ENCODE measurements at regions not wholly inside any gene's neighbourhood (a gene's known extent, or its start where the extent isn't known, plus 50 kb on each side); places are given as distances from the start of the nearest gene placed in this dataset.
"Not testable (repeated sequence)": the region's sequence is repeated elsewhere in the genome, so short reads cannot be mapped to it uniquely, and the experiment has no call there.

DNA sequence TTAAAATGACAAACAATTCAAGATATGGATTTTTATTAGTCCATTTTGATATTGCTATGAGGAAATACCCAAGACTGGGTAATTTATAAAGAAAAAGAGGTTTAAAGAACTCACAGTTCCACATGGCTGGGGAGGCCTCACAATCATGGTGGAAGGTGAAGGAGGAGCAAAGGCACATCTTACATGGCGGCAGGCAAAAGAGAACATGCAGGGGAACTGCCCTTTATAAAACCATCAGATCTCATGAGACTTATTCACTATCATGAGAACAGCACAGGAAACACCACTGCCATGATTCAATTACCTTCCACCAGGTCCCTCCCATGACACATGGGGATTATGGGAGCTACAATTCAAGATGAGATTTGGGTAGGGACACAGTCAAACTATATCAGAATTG is 69.8 kb downstream of the FASLG start:
- H3K27ac ChIP-seq (ENCODE audit: low read depth in 2 of 2, low read length in 1 of 2); H3K36me3 ChIP-seq (replicated peaks in 1 of 2; ENCODE audit: control insufficient read depth in 1 of 2, insufficient read depth in 2 of 2, low read length in 1 of 2); H3K9me2 ChIP-seq; H3K4me1 ChIP-seq (ENCODE audit: control insufficient read depth in 1 of 2, insufficient read depth in 2 of 2, low read depth in 1 of 2, low read length in 1 of 2); H2AFZ ChIP-seq (ENCODE audit: low read depth); H3K4me3 ChIP-seq (ENCODE audit: low read depth in 2 of 2, low read length in 1 of 2); H4K20me1 ChIP-seq (ENCODE audit: insufficient read depth); POLR2A ChIA-PET; H3K9me3 ChIP-seq; DNase-seq; H3K9ac ChIP-seq; H3K4me2 ChIP-seq; H3K79me2 ChIP-seq (ENCODE audit: insufficient read depth); H3F3A ChIP-seq (replicated peaks; ENCODE audit: insufficient read depth); H3K27me3 ChIP-seq (ENCODE audit: insufficient read depth): not testable (repeated sequence)
- CTCF ChIA-PET = interaction anchor here (1.3 to 5.4 kb wide), 3 partner anchors 9 to 272 kb away, joined by 4 to 31 read pairs (median 12); no protein-coding TSS in a partner anchor
- 50% methylated on average over 1 of the region's 1 CpG for WGBS (ENCODE audit: low lambda C conversion rate)

DNA sequence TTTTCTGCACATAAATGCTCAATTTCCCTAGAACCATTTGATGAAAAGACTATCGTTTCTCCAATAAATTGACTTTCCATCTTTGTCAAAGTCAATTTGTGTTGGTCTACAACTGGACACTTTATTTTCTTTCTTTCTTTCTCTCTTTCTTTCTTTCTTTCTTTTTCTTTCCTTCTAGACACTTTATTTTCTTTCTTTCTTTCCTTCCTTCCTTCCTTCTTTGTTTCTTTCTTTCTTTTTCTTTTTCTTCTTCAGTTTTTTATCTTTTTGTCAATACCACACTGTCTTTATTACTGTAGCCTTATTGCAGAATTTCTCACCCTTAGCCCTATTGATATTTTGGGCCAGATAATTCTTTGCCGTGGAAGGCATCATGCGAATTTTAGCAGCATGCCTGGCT is 73.5 kb downstream of the FASLG start:
- DNase-seq = no peak
- no peaks in the 10 kb centered on the region for H3K79me2 ChIP-seq (ENCODE audit: insufficient read depth)
- ChIA-PET CTCF (interaction anchor here (0.5 kb wide), 1 partner anchor 13 kb away, joined by 3 read pairs; no protein-coding TSS in a partner anchor), POLR2A (no interaction called here)
- no peaks in the 10 kb centered on the region; the same call in 1 of the 2 replicates for H3K9me3 ChIP-seq
- H3F3A ChIP-seq (replicated peaks; ENCODE audit: insufficient read depth) = no peaks in the 10 kb centered on the region
- H3K4me3 ChIP-seq (ENCODE audit: low read depth in 2 of 2, low read length in 1 of 2) = no peak overlapping the region
- H3K9me2 ChIP-seq = no peaks in the 10 kb centered on the region
- no peak overlapping the region for H3K27ac ChIP-seq (ENCODE audit: low read depth in 2 of 2, low read length in 1 of 2)
- H4K20me1 ChIP-seq (ENCODE audit: insufficient read depth) = no peaks in the 10 kb centered on the region
- H3K4me2 ChIP-seq = no peak overlapping the region
- no peak overlapping the region for H2AFZ ChIP-seq (ENCODE audit: low read depth)
- no peaks in the 10 kb centered on the region for H3K36me3 ChIP-seq (replicated peaks in 1 of 2; ENCODE audit: control insufficient read depth in 1 of 2, insufficient read depth in 2 of 2, low read length in 1 of 2)
- WGBS (ENCODE audit: low lambda C conversion rate) = 30% methylated on average over 3 of the region's 3 CpGs
- TF ChIP-seq SMC3 (IDR thresholded peaks at IDR 0.05; ENCODE audit: low read depth, low read length) = no peak
- TF ChIP-seq EP300 (IDR thresholded peaks at IDR 0.05; ENCODE audit: borderline replicate concordance in 1 of 2, low read depth in 1 of 2, low read length in 1 of 2) = no peak
- TF ChIP-seq GABPA (IDR thresholded peaks at IDR 0.05; ENCODE audit: low read depth) = no peak
- no peak for TF ChIP-seq SIN3A (IDR thresholded peaks at IDR 0.05; ENCODE audit: borderline replicate concordance, low read depth, low read length)
- no peak for TF ChIP-seq TEAD4 (IDR thresholded peaks at IDR 0.05; ENCODE audit: borderline replicate concordance, insufficient read depth)
- no peak for TF ChIP-seq GATA2 (CRISPR knock-in tag; IDR thresholded peaks at IDR 0.05)
- TF ChIP-seq CHD2 (IDR thresholded peaks at IDR 0.05; ENCODE audit: low read length, partially characterized antibody) = no peak
- TF ChIP-seq MXI1 (IDR thresholded peaks at IDR 0.05; ENCODE audit: low read depth, low read length) = no peak
- TF ChIP-seq MEF2A (IDR thresholded peaks at IDR 0.05; ENCODE audit: borderline replicate concordance, low read depth) = no peak
- TF ChIP-seq, protein P1, sequence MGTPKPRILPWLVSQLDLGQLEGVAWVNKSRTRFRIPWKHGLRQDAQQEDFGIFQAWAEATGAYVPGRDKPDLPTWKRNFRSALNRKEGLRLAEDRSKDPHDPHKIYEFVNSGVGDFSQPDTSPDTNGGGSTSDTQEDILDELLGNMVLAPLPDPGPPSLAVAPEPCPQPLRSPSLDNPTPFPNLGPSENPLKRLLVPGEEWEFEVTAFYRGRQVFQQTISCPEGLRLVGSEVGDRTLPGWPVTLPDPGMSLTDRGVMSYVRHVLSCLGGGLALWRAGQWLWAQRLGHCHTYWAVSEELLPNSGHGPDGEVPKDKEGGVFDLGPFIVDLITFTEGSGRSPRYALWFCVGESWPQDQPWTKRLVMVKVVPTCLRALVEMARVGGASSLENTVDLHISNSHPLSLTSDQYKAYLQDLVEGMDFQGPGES (IDR thresholded peaks at IDR 0.05; ENCODE audit: low read depth, low read length) = no peak
- TF ChIP-seq RFX5 (IDR thresholded peaks at IDR 0.05; ENCODE audit: low read length) = no peak
- TF ChIP-seq TAF1 (IDR thresholded peaks at IDR 0.05; ENCODE audit: borderline replicate concordance, low read depth, low read length) = no peak
- TF ChIP-seq, protein P2, sequence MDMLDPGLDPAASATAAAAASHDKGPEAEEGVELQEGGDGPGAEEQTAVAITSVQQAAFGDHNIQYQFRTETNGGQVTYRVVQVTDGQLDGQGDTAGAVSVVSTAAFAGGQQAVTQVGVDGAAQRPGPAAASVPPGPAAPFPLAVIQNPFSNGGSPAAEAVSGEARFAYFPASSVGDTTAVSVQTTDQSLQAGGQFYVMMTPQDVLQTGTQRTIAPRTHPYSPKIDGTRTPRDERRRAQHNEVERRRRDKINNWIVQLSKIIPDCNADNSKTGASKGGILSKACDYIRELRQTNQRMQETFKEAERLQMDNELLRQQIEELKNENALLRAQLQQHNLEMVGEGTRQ (IDR thresholded peaks at IDR 0.05; ENCODE audit: borderline replicate concordance, low read depth, low read length) = no peak
- TF ChIP-seq, protein P3, sequence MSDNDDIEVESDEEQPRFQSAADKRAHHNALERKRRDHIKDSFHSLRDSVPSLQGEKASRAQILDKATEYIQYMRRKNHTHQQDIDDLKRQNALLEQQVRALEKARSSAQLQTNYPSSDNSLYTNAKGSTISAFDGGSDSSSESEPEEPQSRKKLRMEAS (IDR thresholded peaks at IDR 0.05; ENCODE audit: low read depth) = no peak
- TF ChIP-seq RAD21 (IDR thresholded peaks at IDR 0.05; ENCODE audit: low read length) = no peak
- TF ChIP-seq POLR2AphosphoS5 (IDR thresholded peaks at IDR 0.05; ENCODE audit: low read depth, low read length) = no peak
- H3K27me3 ChIP-seq (ENCODE audit: insufficient read depth) = no peaks in the 10 kb centered on the region
- H3K4me1 ChIP-seq (ENCODE audit: control insufficient read depth in 1 of 2, insufficient read depth in 2 of 2, low read depth in 1 of 2, low read length in 1 of 2) = no peaks in the 10 kb centered on the region
- no peak overlapping the region for H3K9ac ChIP-seq

Measured in SK-N-SH (cell line).